Activated CD8-positive, alpha-beta T cell treated with anti-CD3 and anti-CD28 coated beads for 36 hours (primary cell): ENCODE measurements at regions not wholly inside any gene's neighbourhood (a gene's known extent, or its start where the extent isn't known, plus 50 kb on each side); places are given as distances from the start of the nearest gene placed in this dataset.
A peak's percentile ranks its signal among the peaks of the same experiment; 100 is the strongest.
"Not testable (repeated sequence)": the region's sequence is repeated elsewhere in the genome, so short reads cannot be mapped to it uniquely, and the experiment has no call there.

Source experiments
- ATAC-seq: fragments of 200-7000 bp; cut with Tn5 transposase; one replicate; pipeline ENCODE4 v1.10.0; 2021; ENCODE audit warnings: mild to moderate bottlenecking, moderate library complexity
- CTCF ChIA-PET: fragments of 350-600 bp; sonication (Branson Sonifier 250); formaldehyde crosslinking; loops from one replicate; lab custom pipeline; 2021; ENCODE audit warnings: antibody characterized with exemption; lab: Charles Lee
- POLR2A ChIA-PET: fragments of 350-600 bp; sonication (Branson Sonifier 250); formaldehyde crosslinking; loops from one replicate; lab custom pipeline; 2021; ENCODE audit warnings: antibody characterized with exemption; lab: Charles Lee
- DNase-seq: peaks from one replicate; pipeline ENCODE4 v3.0.0-alpha.2; 2020
- H3K27ac Mint-ChIP-seq: one replicate; pipeline ENCODE4 v1.8.0; 2021; ENCODE audit warnings: mild to moderate bottlenecking, mixed read lengths
- H3K27me3 Mint-ChIP-seq: one replicate; pipeline ENCODE4 v1.8.0; 2021; ENCODE audit warnings: mixed read lengths
- H3K36me3 Mint-ChIP-seq: one replicate; pipeline ENCODE4 v1.8.0; 2021; ENCODE audit warnings: low read depth, mixed read lengths
- H3K4me1 Mint-ChIP-seq: one replicate; pipeline ENCODE4 v1.8.0; 2021; ENCODE audit warnings: low read depth, mixed read lengths
- H3K4me3 Mint-ChIP-seq: one replicate; pipeline ENCODE4 v1.8.0; 2021; ENCODE audit warnings: mild to moderate bottlenecking, moderate library complexity, mixed read lengths
- H3K9me3 Mint-ChIP-seq: one replicate; pipeline ENCODE4 v1.8.0; 2021; ENCODE audit warnings: mixed read lengths
- intact Hi-C: fragments of 100-400 bp; cut with micrococcal nuclease; formaldehyde crosslinking; loops from one replicate; pipeline ENCODE4 v1.10.0; 2022

GRCh38 chr1:83306811-83307210 lies 692.1 kb downstream of the TTLL7 start:
- H3K4me1 Mint-ChIP-seq, H3K27me3 Mint-ChIP-seq, H3K4me3 Mint-ChIP-seq, H3K36me3 Mint-ChIP-seq, CTCF ChIA-PET, POLR2A ChIA-PET, DNase-seq, H3K9me3 Mint-ChIP-seq, ATAC-seq, intact Hi-C loops, H3K27ac Mint-ChIP-seq: not testable (repeated sequence)

DNA sequence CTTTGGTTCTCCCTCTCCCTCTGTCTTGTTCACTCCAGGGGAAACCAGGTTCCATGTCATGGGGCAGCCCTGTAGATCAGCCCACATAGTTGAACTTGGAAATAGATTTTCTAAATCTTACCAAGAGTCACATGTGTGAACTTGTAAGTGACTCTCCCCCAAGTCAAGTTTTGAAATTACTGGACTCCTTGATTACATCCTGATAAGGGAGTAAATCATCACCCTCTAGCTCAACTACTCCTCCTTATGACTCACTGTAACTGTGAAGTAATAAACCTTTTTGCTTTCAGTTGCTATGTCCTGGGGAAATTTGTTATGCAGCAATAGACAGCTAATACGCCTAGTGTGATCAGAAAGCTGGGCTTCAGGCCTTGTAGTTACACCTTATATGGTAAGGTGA lies 703.3 kb downstream of the TTLL7 start:
- intact Hi-C loops, POLR2A ChIA-PET, H3K4me3 Mint-ChIP-seq, H3K36me3 Mint-ChIP-seq, DNase-seq, H3K27me3 Mint-ChIP-seq, H3K4me1 Mint-ChIP-seq, CTCF ChIA-PET, H3K27ac Mint-ChIP-seq: not testable (repeated sequence)
- H3K9me3 Mint-ChIP-seq: peaks cover 12% of the 10 kb centered on the region
- ATAC-seq: peak; percentile 87

- ATAC-seq, intact Hi-C loops, H3K27ac Mint-ChIP-seq, H3K9me3 Mint-ChIP-seq, DNase-seq, POLR2A ChIA-PET, CTCF ChIA-PET, H3K4me1 Mint-ChIP-seq, H3K4me3 Mint-ChIP-seq, H3K27me3 Mint-ChIP-seq, H3K36me3 Mint-ChIP-seq: not testable (repeated sequence)
These were observed 711.5 kb downstream of the TTLL7 start for GRCh38 chr1:83287391-83287790.

GRCh38 chr1:83274656-83275055 lies 724.3 kb downstream of the TTLL7 start:
- ATAC-seq, intact Hi-C loops, H3K9me3 Mint-ChIP-seq, H3K4me3 Mint-ChIP-seq, CTCF ChIA-PET, H3K36me3 Mint-ChIP-seq, H3K27ac Mint-ChIP-seq, POLR2A ChIA-PET, H3K27me3 Mint-ChIP-seq, H3K4me1 Mint-ChIP-seq, DNase-seq: not testable (repeated sequence)

GRCh38 chr1:83272484-83272883 lies 726.4 kb downstream of the TTLL7 start:
- H3K27ac Mint-ChIP-seq, H3K36me3 Mint-ChIP-seq, H3K4me3 Mint-ChIP-seq, H3K27me3 Mint-ChIP-seq, ATAC-seq, DNase-seq, H3K4me1 Mint-ChIP-seq, intact Hi-C loops, CTCF ChIA-PET, POLR2A ChIA-PET, H3K9me3 Mint-ChIP-seq: not testable (repeated sequence)

DNA sequence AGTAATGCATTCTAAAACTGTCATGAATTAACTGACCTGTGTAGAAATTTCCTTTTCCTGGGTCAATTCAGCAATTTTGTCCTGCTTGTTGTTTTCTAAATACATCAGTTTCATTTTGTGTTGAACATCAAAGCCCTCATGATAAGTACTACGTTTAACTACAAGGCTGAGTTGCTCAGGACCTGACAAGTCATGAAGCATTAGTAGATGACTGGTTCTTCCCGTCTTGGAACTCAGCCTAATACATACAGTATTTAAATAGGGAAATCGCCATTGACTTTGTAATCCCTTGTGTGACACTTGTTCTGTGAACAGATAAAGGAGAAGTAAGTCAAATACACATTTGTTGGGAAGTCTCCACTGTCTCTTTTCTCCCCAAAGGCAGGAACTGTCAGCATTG lies 727.1 kb downstream of the TTLL7 start:
- POLR2A ChIA-PET, H3K36me3 Mint-ChIP-seq: not testable (repeated sequence)

DNA sequence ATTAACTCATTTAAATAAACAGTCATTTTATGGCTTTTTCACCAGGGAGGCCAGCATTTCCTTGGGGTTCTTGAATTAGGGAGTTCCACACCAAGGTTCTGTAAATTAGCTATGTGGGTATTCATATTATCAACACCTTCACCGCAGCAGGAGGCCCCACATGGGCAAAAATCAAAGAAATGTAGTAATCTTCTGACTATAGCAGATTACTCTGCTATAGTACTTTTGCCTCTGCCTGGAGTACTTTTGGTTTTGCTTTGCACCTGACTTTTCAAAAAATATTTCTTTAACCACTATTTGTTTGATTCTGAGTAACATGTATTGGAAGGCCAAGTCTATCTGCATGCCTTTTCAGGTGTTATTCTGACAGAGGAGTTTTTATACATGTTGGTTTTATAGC lies 728.1 kb downstream of the TTLL7 start:
- H3K9me3 Mint-ChIP-seq, POLR2A ChIA-PET, H3K27ac Mint-ChIP-seq: not testable (repeated sequence)

More for the DNA sequence above, 727.1 kb downstream of the TTLL7 start:
- H3K27me3 Mint-ChIP-seq, H3K9me3 Mint-ChIP-seq, CTCF ChIA-PET, DNase-seq, H3K4me1 Mint-ChIP-seq, H3K27ac Mint-ChIP-seq, intact Hi-C loops, H3K4me3 Mint-ChIP-seq, ATAC-seq: not testable (repeated sequence)

DNA sequence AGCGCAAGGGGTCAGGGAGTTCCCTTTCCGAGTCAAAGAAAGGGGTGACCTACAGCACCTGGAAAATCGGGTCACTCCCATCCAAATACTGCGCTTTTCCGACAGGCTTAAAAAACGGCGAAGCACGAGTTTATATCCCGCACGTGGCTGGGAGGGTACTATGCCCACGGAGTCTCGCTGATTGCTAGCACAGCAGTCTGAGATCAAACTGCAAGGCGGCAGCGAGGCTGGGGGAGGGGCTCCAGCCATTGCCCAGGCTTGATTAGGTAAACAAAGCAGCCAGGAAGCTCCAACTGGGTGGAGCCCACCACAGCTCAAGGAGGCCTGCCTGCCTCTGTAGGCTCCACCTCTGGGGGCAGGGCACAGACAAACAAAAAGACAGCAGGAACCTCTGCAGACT lies 735.1 kb downstream of the TTLL7 start:
- POLR2A ChIA-PET, H3K4me1 Mint-ChIP-seq, H3K4me3 Mint-ChIP-seq, H3K9me3 Mint-ChIP-seq, ATAC-seq, H3K36me3 Mint-ChIP-seq, DNase-seq, CTCF ChIA-PET, intact Hi-C loops, H3K27ac Mint-ChIP-seq, H3K27me3 Mint-ChIP-seq: not testable (repeated sequence)

More for the DNA sequence above, 728.1 kb downstream of the TTLL7 start:
- intact Hi-C loops, H3K36me3 Mint-ChIP-seq, CTCF ChIA-PET, H3K4me3 Mint-ChIP-seq, H3K4me1 Mint-ChIP-seq, DNase-seq, H3K27me3 Mint-ChIP-seq: not testable (repeated sequence)
- peak; percentile 73 for ATAC-seq

DNA sequence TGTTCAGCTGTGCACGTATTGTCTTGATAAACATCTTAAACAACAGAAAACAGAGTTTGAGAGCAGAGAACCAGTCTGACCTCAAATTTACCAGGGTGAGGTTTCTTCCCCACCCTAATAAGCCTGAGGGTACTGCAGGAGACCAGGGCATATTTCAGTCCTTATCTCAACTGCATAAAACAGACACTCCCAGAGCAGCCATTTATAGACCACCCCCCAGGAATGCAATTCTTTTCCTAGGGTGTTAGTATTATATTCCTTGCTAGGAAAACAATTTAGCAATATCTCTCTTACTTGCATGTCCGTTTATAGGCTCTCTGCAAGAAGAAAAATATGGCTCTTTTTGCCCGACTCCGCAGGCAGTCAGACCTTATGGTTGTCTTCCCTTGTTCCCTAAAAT lies 747.2 kb downstream of the TTLL7 start:
- ATAC-seq, DNase-seq, POLR2A ChIA-PET, H3K27ac Mint-ChIP-seq, H3K36me3 Mint-ChIP-seq, intact Hi-C loops, H3K4me3 Mint-ChIP-seq, H3K4me1 Mint-ChIP-seq, H3K27me3 Mint-ChIP-seq, CTCF ChIA-PET: not testable (repeated sequence)
- peaks cover 16% of the 10 kb centered on the region for H3K9me3 Mint-ChIP-seq

DNA sequence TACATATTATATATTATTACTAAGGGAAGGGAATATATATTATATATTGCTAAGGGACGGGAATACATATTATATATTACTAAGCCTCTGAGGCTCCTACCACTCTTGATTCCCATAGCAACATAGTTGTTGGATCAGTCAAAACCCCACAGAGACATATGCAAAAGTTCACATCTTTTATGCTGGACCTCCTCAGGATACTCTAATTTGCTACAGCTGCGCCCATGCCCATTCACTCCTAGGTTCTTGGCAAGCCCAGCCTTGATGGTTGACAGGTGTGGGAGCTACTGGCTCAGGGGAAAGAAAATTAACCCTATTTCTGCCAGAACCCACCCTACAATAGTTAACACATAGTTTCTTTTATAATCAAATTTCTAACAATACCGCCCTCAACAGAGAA lies 752.2 kb downstream of the TTLL7 start:
- H3K27ac Mint-ChIP-seq, H3K9me3 Mint-ChIP-seq, POLR2A ChIA-PET, ATAC-seq, H3K36me3 Mint-ChIP-seq, intact Hi-C loops, H3K4me3 Mint-ChIP-seq, DNase-seq, CTCF ChIA-PET, H3K27me3 Mint-ChIP-seq, H3K4me1 Mint-ChIP-seq: not testable (repeated sequence)

- H3K4me3 Mint-ChIP-seq, intact Hi-C loops, H3K27ac Mint-ChIP-seq, H3K36me3 Mint-ChIP-seq, H3K9me3 Mint-ChIP-seq, H3K27me3 Mint-ChIP-seq, DNase-seq, ATAC-seq, CTCF ChIA-PET, POLR2A ChIA-PET, H3K4me1 Mint-ChIP-seq: not testable (repeated sequence)
These were observed 754.1 kb downstream of the TTLL7 start for GRCh38 chr1:83244832-83245231.

GRCh38 chr1:83239568-83239967 lies 759.4 kb downstream of the TTLL7 start:
- CTCF ChIA-PET, H3K27me3 Mint-ChIP-seq, ATAC-seq: not testable (repeated sequence)

GRCh38 chr1:83238654-83239053 lies 760.3 kb downstream of the TTLL7 start:
- ATAC-seq, intact Hi-C loops, DNase-seq, H3K36me3 Mint-ChIP-seq, H3K9me3 Mint-ChIP-seq, CTCF ChIA-PET, H3K27ac Mint-ChIP-seq, H3K27me3 Mint-ChIP-seq, POLR2A ChIA-PET, H3K4me3 Mint-ChIP-seq, H3K4me1 Mint-ChIP-seq: not testable (repeated sequence)

More at GRCh38 chr1:83239568-83239967, 759.4 kb downstream of the TTLL7 start:
- H3K36me3 Mint-ChIP-seq, H3K4me3 Mint-ChIP-seq, H3K4me1 Mint-ChIP-seq, DNase-seq, H3K27ac Mint-ChIP-seq, intact Hi-C loops, H3K9me3 Mint-ChIP-seq, POLR2A ChIA-PET: not testable (repeated sequence)
